HG03521 (cell line): ENCODE measurements at regions not wholly inside any gene's neighbourhood (a gene's known extent, or its start where the extent isn't known, plus 50 kb on each side); places are given as distances from the start of the nearest gene placed in this dataset.

Source experiments
- ATAC-seq: cut with Tn5 transposase; IDR thresholded peaks from one replicate; pipeline ENCODE4 v1.9.1; 2021; ENCODE audit warnings: mild to moderate bottlenecking, moderate library complexity; ENCODE audit not compliant: unreplicated experiment

DNA sequence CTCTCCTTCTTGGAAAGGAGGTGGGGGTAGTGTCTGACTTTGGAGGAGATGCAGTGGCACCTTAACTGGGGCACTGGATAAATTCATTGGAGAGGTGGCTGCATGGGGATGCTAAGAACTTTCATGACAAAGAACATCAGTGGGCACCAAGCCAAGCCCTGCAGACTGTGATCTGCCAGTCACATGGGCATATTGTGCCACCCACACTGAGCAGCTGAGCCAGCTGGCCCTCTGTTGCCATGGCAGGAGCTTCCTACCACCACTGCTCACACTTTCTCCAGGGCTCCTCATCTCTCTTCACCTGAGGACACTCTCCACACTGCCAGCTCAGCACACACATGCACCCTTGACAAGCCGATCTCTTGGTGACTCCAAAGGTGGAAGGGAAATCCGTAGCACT, 715.6 kb downstream of the QKI start:
- no peak for ATAC-seq

DNA sequence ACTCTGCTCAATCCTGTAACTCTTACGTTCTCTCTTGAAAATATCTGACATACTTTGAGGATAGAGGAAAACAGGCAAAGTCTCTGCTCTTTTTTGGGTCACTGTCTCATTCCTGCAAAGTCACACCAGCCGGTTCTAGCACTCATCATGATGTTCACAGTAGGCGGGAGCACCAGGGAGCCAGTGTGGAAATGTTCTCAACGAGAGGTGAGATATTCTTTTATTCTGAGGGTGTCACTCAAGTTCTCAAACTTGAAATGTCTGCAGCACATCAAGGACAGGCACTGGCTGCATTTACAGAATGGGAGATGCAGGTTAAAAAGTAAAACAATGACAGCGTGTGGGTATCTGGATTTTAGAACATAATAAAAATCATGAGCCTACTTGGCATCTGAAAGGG, 714.7 kb downstream of the QKI start:
- ATAC-seq: no peak

DNA sequence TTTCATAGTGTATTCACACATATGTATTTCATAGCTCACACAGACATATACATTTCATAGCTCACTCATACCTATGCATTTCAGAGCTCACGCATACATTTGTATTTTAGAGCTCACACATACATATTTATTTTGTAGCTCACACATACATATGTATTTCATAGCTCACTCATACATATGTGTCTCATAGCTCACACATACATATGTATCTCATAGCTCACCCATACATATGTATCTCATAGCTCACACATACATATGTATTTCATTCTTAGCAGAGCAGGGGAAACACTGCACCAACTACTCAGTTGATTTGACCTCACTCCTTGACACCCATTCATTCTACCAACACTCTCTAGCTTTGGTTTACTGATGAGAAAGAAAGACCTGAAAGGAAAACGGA, 713.6 kb downstream of the QKI start:
- no peak for ATAC-seq

DNA sequence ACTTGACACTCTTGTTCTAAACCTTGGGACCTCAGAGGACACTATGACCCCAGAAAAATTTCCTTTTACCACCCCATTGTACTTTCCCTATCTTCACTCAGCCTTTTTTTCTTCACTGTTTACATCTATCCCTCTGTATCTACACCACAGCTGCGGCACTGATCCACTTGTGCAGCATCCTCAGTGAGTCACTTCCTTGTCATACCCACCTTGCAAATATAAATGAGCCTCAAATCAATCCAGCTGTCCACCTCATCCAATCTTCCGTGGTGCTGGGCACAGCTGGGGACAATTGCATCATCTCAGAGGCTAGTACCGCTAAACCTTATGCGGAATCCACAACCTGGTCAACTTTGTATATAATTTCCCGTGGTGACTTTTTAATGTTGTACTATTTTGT, 710.5 kb downstream of the QKI start:
- ATAC-seq: no peak

DNA sequence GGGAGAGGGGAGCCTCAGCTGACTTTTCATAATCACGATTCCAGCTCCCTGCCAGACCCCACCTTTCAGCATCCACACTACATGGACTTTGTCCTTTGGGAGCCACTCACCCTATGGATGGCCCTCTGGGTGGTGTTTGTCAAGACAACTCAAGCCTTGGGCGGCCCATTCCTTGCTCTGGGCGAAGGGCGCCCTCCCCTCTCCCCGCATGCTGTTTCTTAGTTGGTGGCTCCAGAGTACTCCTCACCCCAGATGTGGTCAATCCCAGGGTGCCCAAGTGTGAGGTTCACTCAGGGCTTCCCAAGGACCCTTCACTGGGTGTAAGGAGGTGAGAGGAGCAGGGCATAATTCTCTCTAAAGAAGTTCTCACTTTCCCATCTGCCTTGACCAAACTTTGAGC, 710.0 kb downstream of the QKI start:
- no peak for ATAC-seq

DNA sequence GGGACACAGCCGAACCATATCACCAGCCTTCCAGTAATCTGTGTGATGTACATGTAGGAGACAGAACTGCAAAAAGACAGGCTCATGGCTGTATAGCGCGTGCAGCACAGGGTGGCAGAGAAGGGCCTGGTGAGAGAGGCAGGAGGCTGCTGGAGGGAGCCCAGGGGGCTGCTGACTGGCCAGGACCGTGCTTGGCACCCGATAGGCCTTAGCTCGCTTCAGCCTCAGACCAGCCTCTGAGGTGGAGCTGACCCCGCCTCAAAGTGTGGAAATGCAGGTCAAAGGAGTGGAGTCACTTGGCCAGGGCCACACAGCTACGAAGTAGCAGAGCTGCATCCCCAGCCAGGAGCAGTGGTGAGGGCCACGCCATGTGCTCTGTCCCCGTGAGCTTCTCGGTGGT, 707.6 kb downstream of the QKI start:
- no peak for ATAC-seq

DNA sequence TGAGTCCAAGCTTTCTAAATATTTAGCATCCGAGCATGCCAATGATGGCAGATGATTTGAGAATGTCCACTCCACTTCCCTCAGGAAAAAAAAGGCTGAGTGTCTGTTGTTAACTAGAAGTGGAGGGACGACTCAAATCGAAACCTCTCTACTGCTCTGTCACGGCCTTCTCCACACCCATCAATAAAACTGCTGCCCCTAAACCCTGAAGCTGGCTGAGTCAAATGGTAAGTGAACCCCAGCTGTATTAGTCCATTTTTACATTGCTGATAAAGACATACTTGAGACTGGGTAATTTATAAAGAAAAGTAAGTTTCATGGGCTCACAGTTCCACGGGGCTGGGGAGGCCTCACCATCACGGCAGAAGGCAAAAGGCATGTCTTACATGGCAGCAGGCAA, 707.0 kb downstream of the QKI start:
- no peak for ATAC-seq

DNA sequence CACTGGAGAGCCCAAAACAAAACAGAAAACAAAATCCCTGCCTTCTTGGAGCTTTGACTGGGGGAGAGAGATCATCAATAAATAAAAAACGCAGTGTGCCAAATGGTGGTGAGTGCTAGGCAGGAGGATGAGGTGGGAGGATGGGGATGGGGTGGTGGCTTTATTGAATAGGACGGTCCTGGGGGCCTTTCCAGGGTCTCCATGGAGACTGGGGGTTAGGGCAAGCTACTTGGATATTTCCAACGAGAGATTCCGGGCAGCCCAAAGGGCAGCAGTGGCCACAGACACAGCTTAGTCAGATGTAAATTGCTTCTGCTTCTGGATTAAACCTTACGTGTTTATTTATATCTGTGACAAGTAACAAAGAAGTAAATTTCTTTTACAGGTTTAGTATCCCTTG, 700.1 kb downstream of the QKI start:
- ATAC-seq: no peak

DNA sequence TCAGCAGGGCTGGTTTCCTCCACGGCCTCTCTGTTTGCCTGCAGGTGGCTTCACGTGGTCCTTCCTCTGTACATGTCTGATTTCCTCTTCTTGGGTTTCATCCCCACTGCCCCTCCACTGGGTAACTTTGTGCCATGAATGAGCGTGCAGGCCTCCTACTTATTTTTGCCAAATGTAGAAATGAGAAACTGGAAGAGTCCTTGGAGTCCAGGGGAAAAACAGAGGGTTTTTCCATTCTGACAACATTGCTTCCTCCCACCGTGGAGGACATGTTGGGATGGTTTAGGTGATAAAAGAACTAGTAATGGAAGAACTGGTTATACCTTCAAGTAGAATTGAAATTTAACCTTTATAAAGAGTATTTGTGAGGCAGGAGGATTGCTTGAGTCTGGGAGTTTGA, 699.5 kb downstream of the QKI start:
- ATAC-seq: no peak

DNA sequence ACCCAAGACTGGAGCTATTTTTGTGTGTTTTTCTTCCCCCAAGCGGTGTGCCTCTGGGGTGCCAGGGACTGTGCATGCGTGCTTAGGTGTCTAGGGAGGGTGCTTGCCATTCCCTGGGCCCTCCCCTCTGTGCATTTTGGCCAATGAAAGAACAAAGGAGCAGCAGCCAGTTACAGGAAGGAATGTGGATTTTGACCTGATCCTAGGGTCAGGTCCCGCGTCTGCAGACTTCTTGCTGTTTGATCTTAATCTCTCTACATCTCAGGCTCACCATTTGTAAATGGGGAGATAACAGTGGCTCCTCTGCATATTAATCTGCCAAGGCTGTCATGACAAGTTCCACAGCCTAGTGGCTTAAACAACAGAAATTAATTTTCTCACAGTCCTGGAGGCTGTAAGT, 699.1 kb downstream of the QKI start:
- no peak for ATAC-seq

DNA sequence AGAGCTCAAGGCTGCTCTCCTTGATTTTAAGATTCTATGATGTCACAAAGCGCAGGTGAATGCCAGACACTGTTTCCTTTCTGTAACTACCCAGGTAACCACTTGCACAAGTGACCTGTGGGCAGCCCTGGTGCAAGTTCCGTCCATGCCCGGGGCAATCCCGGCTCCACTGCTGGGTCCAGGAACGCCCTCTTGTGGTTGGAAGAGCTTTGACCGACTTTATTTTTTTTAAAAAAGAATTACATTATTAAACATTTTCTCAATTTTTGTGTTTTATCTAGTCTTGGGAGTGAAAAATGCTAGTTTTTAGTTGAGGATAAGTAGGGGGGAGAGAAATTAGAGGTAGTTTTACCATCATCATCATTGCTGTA, 695.2 kb downstream of the QKI start:
- no peak for ATAC-seq

DNA sequence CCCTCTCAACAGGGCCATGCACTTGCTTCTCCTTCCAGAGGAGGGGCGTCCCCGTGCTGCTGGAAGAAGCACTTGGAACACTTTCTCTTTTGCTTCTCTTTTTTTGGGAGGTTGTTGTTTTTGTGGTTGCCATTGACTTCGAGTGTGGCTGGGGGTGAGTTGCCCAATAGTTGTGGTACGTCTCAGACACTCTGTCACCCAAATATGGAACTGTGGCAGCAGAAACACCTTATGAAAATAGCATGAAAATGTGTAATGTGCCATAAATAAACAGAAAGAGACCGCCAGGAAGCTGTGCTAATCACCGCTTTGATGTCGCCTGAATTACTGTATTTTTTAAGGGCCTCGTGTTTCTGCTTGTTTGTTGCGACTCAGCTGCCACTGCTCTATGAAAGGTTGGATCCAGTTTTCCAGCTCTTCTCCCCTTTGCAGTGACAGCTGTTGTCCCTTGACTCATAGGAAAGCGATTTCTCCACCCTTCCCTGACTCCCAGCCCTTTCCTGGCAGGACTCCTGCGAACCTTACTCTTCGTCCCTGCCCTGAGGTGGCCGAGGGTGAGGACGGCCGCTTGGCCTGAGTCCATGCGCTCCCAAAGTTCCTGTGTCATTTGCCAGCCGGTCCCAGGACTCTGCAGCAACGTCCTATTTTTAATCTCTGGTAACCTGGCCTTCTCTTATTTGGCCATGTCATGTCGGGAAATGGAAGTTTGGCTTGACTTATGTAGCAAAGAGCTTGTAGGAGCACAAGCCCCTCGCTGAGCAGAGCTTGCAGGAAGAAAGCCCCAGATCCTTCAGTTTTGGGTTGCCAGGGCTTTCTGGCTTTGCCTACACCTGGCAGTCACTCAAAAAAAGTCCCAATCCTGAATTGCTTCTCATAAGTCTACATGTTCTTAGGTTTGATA, 694.6 kb downstream of the QKI start:
- no peak for ATAC-seq

DNA sequence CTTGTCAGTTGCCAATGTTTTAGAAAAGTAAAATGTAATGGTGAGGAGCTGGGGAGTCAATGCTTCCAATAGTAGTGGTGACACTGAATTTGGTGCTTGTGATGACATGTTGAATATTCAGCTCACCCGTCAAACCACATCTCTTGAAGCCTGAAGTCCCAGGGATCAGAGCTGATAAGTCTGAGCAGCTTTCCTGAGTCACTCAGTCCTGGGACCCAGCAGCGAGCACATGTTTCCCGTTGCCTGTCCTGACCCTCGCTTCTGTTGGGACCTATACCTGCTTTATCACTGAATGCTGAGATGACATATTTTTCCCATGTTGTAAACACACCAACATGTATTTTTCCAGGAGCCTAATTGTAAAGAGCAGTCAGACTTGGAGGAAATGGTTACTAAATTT, 693.6 kb downstream of the QKI start:
- ATAC-seq: no peak

DNA sequence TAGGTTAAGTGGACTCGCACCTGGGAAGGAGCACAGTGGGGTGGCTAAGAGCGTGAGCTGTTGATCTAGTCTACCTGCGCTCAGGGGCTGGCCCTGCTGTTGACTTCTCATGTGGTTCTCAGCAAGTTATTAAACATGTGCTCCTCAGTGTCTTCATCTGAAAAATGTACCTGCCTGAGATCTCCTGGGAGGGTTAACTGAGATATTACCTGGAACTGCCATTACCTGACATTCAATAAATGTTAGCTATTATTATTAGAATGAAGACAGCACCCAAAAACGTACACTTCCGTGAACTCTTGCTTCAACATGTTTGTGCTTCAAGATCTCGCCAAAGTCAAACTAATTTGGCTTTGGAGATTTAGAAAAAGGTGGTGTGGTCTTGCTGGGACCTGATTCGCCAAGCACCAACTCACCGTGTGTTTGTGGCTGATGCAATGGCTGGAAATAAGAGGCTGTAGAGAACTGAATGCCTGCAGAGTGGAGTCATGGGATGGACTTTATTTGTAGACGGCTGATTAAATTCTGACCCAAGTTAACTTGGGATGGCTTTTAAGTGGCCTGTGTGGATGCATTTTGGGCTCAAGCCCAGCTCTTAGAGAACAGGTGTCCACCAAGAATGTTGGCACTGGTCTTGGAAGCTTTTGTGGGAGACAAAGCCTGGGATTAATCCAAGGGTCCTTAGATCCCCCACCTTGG, 692.9 kb downstream of the QKI start:
- ATAC-seq: no peak

DNA sequence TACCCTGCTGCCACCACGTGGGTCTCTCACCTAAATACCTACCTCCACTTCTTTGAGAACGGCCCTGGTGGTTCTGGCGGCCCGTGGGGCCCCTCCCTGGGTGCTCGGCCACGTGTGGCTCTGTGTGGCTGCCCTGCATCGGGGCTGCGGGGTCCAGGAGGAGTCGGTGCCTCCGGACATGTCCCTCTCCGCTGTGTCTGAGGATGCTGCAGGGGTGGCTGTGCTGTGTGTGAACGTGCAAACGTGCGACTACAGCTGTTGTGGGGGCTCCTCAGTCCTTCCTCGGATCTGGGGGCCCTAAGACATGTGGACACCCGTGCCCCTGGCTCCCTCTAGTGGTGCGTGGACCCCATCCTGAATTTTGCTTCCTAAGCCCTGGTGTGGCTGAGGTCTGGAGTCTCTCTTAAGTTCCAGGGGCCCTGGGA, 691.8 kb downstream of the QKI start:
- no peak for ATAC-seq

DNA sequence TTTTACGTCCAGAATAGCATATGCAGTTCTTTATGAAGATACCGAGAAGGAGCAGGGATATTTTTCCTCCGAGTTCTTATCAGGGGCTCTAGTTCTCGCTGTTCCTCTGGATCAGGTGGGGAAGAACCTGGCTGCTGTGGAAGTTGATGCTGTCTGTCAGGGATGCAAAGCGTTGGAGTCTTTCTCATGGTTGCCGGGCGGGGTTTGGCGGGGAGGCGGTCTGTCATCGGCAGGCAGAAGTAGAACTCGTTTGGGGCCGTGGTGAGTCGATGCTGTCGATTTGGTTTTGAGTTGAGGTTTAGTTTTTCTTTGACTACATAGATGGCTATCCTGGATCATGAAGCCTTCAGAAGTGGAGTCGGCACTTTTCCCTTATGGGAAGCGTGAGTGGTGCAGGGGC, 691.2 kb downstream of the QKI start:
- ATAC-seq: no peak

DNA sequence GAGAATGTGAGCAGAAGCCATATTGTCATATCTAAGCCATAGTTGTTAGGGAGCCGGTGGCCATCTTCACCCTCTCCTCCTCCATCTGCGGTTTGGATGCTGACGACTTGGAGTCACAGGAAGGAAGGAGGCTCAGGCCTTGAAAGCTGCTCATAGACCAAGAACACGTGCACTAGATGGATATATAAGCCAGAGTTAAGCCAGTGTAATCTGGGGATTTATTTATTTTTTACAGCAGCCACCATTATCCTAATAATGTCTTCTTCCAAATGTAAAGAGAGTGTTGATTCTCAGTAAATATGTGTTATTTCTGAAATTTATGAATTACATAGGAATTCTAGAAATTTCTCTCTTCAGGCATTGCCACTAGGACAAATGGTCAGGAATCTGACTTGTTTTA, 689.9 kb downstream of the QKI start:
- no peak for ATAC-seq

DNA sequence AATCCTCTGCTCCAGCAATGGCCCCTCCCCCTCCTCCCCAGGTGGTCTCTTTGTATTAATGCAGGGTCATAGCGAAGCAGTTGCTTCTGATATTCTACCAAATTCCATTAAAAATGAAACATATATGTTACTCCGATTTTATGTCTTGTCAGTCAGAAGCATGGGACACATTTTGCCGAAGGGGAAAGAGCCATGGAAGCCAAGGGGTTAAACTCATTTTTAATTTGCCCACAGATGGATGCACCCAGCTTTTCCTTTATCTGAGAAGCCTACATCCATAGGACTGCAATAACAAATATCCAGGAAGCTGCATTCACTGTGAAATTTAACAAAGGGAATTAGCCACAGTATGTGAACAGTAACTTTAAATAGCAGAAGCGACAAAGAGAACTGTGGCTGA, 688.2 kb downstream of the QKI start:
- no peak for ATAC-seq

DNA sequence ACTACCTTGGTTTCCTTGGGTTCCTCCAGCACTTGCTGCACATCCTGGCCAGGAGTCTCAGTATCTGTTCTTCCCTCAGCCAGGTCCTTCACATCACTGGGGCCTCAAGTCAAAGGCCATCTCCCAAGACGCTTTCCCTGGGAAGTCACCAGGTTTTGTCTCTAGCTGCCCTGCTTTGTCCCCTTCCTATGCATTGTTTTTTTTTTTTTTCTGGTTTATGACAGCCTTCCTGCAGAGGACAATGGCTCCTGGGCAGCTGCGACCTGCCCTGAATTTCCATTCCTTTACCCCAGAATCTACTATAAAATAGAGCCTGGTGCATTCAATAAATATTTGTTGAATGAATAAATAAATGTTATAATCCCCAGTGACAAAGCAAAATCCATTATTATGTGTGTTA, 687.3 kb downstream of the QKI start:
- no peak for ATAC-seq

DNA sequence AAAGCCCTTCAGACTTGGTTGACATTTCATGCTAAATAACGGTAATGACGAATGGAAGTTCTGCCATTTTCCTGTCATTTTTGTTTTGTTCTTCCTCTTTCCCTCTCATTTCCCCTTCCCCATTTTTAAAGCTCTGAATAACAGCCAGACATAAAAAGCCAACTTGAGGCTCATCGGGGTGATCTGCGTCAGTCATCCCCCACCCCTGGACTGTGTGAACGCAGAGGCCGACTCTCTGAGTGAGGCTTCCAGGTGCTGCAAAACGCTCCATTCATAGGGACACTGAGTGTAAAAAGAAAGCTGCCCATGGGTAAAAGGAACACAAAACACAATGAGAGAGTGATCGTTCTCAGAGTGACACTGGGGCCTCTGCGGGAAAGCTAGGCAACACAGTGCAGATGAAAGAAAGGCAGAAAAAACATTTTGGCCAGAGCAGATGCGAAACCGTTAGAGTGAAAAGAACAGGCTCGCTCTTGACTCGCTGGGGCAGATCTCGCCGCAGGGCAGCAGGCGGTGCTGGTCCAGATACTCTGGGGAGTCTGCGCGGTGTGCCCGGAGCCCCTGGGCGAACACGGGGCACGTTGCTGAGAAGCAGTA, 684.8 kb downstream of the QKI start:
- no peak for ATAC-seq

DNA sequence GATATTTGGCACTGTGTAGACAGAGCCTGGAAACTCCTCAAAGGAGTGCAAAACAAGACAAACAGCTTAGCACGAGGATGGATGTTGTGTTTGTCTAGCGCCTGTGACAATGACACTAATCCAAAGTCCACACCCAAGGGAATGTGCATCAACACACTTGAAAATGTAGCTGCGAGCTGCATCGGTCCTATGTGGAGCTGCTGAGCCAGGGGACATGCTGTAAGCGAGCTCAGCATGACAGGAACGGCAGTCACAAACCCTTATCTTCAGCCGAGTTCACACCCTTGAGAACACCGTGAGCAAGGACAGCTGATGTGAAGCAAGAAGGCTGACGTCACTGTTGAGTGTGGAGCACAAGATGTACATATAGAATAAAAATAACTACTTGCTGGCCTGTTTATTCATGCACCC, 684.3 kb downstream of the QKI start:
- no peak for ATAC-seq
